Epithelial cell of esophagus (primary cell): ENCODE measurements at regions not wholly inside any gene's neighbourhood (a gene's known extent, or its start where the extent isn't known, plus 50 kb on each side); places are given as distances from the start of the nearest gene placed in this dataset.

Experiments
- DNase-seq: peaks from one replicate; pipeline ENCODE4 v3.0.0; 2010; ENCODE audit warnings: low read depth
- H3K4me3 ChIP-seq: 2 replicates; pipeline ENCODE4 v1.5.1; 2011; ENCODE audit warnings: mild to moderate bottlenecking, low read length, control low read depth
- CTCF ChIP-seq: IDR thresholded peaks from 2 replicates; pipeline ENCODE4 v1.5.1; 2011; ENCODE audit warnings: low read depth, mild to moderate bottlenecking, low read length, control low read depth, inconsistent platforms; ENCODE audit not compliant: insufficient read depth; ENCODE audit errors: missing control alignments

- no peak for TF ChIP-seq CTCF
- DNase-seq, result peak; percentile 5
- no peak overlapping the region for H3K4me3 ChIP-seq
Observed at GRCh38 chr11:37394236-37394870, 796.3 kb upstream of the RAG2 start.

- TF ChIP-seq CTCF, result no peak
- DNase-seq, result no peak
- H3K4me3 ChIP-seq, result no peak overlapping the region
Observed at GRCh38 chr11:37391615-37392014, 793.6 kb upstream of the RAG2 start.

- no peak for TF ChIP-seq CTCF
- no peak overlapping the region for H3K4me3 ChIP-seq
- no peak for DNase-seq
Observed at GRCh38 chr11:37390576-37391083, 792.6 kb upstream of the RAG2 start.

- TF ChIP-seq CTCF, result no peak
- H3K4me3 ChIP-seq, result no peak overlapping the region
- DNase-seq, result no peak
Observed at GRCh38 chr11:37378958-37379357, 780.9 kb upstream of the RAG2 start.

- no peak for DNase-seq
- TF ChIP-seq CTCF, result no peak
- H3K4me3 ChIP-seq, result no peak overlapping the region
Observed at GRCh38 chr11:37372667-37373066, 774.6 kb upstream of the RAG2 start.

GRCh38 chr11:37371346-37371970, 773.4 kb upstream of the RAG2 start:
- DNase-seq, result no peak
- no peak overlapping the region for H3K4me3 ChIP-seq
- no peak for TF ChIP-seq CTCF

GRCh38 chr11:37370817-37371216, 772.8 kb upstream of the RAG2 start:
- DNase-seq, result no peak
- no peak for TF ChIP-seq CTCF
- no peak overlapping the region for H3K4me3 ChIP-seq
